Cardiac septum (tissue), 1 donor: ENCODE measurements at regions not wholly inside any gene's neighbourhood (a gene's known extent, or its start where the extent isn't known, plus 50 kb on each side); places are given as distances from the start of the nearest gene placed in this dataset.
"Not testable (repeated sequence)": the region's sequence is repeated elsewhere in the genome, so short reads cannot be mapped to it uniquely, and the experiment has no call there.

ENCODE experiments used
- DNase-seq: peaks from one replicate; pipeline ENCODE4 v3.0.0-alpha.2; 2020; ENCODE audit warnings: low spot score
- intact Hi-C: fragments of 100-400 bp; cut with DNase I; formaldehyde crosslinking; loops from one replicate; pipeline ENCODE4 v1.14.0; 2022
- donor health status: DM: no; HTN: no; CAD: no.

DNA sequence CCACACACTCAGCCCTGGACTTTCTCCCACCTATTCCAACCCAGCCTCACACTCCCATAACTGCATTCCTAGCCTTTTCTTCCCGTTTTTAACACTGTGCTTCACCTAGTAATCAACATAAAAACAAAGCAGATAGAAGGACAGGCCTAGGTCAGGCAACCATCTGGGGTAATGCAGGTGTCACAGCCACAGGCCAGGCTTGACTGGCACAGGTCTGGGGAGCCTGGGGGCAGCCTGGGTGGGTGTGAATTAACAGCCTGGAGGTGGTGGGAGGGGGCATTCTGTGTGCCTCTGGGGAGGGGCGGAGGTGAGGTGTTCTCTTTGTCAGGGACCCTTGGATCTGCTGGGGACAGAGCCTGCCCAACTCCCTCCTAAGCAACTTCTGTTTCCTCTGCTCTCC is 332.6 kb downstream of the BCL2L11 start:
- intact Hi-C loops: loop anchor here (10.0 kb wide), 1 partner anchor 339 kb away; no protein-coding TSS in a partner anchor
- not testable (repeated sequence) for DNase-seq

DNA sequence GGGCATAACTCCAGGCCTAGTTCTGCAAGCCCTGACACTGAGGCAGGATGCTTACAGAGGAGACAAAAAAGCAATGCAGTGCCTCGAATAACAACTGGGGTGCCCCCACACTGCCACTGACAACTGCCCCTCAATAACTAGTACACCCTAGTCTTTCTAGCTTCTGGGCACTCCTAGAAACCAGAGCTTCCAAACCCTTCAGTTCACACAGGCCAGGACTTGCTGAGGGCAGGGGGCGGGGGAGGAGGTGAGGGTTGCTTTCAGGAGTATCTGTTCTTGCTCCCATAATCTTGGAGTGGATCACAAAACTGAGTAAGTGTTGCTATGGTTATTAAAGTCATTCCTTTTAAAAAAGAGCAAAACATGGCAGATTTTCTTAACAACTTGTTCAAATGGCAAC is 333.1 kb downstream of the BCL2L11 start:
- intact Hi-C loops: loop anchor here (10.0 kb wide), 1 partner anchor 339 kb away; no protein-coding TSS in a partner anchor
- DNase-seq: not testable (repeated sequence)

DNA sequence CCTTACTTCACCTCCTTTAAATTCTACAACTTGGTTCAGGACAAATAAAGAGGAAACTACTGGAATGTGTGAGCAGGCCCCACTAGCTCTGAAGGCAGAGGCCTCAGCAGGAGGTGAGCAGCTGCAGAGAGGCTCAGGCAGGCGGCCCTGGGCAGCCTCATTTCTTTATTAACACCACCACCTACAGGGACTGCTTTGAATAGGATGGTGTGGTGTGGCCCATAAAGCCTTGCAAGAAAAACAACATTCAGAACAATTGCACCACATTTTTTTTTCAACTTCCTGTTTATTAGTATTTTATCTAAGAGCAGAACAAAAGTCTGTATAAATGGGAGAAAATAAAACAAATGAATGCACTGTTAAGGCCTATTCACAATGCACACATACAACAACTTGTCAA is 333.7 kb downstream of the BCL2L11 start:
- intact Hi-C loops: loop anchor here (10.0 kb wide), 1 partner anchor 340 kb away; no protein-coding TSS in a partner anchor
- DNase-seq: not testable (repeated sequence)

DNA sequence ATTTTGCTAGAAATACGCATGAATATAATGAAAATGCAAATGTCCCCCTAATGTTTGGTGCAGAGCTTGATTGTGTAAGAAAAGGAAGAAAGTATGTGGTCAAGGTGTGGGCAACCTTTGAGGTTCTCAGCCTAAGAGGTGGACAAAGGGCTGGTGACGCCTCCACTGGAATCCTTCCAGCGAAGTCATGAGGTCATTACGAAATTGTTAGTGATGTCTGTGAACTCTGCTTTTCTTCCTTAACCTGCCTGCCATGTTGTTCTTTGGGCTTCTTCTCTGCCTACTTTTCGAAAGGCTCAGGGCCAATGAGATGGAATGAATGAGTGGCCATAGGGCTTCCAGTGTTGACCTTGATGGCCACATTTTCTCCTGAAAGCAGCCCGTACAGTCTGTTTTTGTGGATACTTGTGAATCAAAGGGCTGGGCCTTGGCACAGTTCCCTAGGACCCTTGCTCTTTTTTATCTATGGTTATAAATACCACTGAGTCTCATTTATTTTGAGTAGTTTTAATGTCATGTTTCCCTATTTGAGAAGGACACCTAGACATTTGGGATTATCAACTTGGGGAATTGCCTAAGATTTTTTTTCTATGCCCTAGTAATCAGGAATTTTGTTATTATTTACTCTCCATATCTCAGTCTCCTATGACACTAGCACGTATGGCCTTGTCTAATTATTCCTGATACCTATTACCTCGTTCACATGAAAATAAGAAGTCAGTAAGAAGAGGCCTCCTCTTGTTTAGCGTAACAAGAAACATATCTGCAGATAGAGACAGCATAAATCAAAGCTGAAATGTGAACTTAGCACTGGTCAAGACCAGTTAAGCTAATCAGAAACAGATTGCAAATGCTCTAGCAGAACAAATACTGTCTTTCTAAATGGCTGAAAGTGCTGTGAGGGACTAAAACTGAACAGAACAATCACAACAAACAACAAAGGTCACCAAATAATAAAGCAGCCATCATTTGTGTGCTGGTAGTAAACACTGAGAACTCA is 334.6 kb downstream of the BCL2L11 start:
- not testable (repeated sequence) for DNase-seq
- intact Hi-C loops: loop anchor here (10.0 kb wide), 1 partner anchor 341 kb away; no protein-coding TSS in a partner anchor

DNA sequence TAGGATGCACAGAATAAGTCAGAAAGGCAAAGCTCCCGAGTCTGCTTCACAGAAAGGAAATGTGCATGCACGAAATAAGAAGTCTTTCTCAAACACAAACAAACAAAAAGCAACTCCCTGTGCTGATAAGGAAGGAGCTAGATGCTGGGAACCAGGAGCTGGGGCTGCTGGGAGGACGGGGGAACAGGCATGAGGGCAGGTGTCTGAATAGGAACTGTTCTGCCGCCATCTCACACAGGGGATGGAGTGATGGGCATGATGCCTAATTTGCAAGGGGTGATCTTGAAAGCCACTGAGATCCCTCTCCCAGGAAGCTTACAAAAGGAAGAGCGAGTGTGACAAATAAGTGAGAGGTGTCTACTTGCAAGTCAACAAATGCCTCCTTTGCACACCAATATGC is 336.5 kb downstream of the BCL2L11 start:
- intact Hi-C loops: loop anchor here (10.0 kb wide), 1 partner anchor 342 kb away; no protein-coding TSS in a partner anchor
- DNase-seq: not testable (repeated sequence)

DNA sequence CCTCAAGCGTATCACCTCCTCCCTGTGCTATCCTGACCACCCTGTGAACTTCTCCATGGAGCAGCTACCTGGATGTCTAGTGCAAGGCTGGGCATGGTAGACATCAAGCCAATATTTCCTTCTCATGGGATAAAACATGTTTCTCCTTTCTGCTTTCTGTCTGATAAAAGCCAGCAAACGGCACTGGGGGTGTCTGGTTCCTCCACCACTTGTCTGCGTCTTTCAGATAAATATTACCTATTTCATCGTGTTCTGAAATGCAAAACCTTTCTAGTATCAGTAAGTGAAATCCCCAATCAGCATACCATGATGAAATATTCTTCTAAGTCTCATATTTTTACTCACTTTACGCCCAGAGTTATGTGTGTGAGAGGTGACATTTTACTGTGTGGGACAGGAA is 340.2 kb downstream of the BCL2L11 start:
- DNase-seq, intact Hi-C loops: not testable (repeated sequence)

DNA sequence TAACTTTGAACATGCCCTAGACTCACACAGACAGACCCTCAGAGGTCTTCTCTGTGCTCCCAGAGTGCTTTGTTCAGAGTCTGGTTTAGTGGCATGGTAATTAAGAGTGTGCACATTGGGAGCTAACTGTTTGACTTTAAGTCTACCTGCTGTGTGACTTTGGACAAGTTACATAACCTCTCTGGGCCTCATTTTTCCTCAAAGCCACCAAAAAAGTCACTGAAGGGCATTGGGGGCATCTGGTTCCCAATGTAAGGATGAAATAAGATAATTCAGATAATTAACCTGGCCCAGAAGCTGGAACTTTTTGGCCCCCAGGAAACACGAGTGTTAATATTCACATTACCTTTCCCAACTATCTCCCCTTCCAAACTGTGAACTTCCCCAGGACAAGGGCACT is 341.1 kb downstream of the BCL2L11 start:
- intact Hi-C loops, DNase-seq: not testable (repeated sequence)

DNA sequence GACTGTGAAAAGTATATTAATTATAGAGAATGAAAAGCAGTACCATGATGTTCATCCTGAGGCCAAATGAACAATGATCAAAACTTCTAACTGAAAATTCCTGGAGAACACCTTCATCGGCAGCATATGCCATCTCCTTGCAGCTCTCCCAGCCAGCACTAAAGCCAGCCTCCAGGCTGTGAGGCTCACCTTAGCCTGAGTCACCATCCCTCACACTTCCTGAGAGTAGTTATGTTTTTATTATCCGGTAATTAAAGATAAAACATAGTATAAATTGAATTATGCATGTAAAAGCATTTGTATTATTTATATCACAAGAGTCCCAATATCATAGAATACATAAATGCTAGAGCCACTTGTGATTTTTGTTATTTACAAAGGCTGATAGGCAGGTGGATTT is 341.9 kb downstream of the BCL2L11 start:
- DNase-seq, intact Hi-C loops: not testable (repeated sequence)

DNA sequence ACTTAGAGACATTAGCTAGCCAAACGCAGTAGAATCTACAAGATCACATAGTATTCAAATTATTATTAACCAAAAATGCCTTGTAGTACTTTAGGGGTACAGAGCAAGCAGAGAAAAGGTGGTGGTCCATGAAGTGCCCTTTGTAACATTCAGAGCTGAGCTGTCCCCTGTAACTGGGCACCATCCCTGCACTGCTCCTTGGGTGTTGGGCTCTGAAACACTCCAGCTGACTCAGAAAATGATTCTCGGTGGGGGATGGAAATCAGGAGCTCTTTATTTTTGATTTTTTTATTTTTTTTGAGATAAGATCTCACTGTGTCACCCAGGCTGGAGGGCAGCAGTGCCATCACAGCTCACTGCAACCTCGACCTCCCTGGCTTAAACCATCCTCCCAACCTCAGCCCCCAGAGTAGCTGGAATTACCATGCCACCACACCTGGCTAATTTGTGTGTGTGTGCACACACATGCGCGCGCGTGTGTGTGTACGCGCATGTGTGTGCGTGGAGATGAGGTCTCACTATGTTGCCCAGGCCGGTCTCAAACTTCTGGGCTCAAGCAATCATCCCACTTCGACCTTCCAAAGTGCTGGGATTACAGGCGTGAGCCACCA is 342.6 kb downstream of the BCL2L11 start:
- DNase-seq, intact Hi-C loops: not testable (repeated sequence)

DNA sequence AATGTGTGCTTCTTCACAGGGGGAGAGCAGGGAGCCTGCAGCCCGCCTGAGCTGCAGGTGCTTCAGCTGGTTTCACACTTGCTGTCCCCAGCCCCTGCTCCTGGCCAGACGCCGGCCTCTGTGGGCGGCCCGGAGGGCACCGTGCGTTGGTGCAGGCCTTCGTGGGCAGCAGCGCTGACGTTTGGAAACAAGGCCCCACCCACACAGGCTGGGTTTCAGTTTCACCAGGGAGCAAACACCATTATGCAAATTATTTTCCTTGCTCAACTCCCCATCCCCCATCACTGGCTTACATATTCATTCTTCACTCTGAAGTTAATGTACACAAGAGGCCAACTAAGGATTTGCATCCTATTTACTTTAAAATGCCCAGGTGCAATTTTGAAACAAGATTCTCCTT is 343.2 kb downstream of the BCL2L11 start:
- intact Hi-C loops, DNase-seq: not testable (repeated sequence)

DNA sequence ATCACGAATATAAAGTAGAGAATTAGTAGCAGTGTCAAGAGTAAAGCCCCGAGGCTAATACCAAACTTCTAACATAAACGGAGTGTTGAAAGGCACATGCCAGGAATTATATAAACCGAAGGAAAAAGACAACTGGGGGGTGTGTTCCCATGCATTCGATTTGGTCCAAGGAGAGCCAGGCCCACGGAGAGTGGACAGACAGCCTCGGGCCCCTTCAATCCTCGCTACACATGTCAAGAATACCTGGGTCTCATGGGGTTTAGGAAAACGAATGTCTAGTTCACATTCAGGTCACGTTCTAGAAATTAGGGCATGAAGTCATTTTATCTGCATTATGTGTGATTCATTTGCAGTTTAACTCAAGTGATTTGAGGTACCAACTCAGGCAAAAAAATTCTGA is 343.7 kb downstream of the BCL2L11 start:
- DNase-seq, intact Hi-C loops: not testable (repeated sequence)

DNA sequence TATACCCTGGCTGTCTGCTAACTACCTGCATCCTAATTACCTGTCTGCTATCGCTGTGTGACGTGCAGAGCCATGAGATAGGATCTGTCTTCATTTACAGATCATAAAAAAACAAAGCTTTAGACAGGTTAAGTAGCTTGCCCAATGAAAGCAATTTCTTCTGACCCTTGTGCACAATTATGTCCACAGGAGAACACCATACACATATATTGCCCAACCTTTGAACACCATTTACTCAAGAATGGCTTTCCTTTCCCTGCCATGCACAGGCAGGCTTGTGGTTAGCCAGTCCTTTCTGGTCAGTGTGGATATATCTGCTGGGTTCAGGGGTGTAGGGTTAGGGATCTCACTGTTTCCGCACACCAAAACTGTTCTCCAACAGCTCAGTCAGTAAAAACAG is 344.8 kb downstream of the BCL2L11 start:
- intact Hi-C loops, DNase-seq: not testable (repeated sequence)

DNA sequence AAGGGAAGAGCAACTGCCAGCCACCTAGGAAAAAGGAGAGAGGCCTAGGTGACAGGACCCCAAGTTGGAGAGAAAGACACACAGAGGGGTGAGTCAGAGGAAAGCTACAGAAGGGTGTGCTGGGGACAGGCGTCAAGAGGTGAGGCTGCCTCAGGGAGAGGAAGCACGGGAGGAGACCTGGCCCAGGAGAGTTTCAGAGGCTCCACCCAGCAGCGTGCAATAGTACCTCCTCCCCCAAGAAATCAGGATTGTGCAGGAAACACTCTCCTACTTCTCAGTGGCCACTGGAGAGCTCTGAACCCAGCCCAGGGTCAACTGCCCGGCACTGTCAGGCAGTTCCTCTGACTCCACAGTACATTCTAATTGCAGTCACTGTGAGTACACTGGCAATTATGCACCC is 346.0 kb downstream of the BCL2L11 start:
- intact Hi-C loops, DNase-seq: not testable (repeated sequence)

DNA sequence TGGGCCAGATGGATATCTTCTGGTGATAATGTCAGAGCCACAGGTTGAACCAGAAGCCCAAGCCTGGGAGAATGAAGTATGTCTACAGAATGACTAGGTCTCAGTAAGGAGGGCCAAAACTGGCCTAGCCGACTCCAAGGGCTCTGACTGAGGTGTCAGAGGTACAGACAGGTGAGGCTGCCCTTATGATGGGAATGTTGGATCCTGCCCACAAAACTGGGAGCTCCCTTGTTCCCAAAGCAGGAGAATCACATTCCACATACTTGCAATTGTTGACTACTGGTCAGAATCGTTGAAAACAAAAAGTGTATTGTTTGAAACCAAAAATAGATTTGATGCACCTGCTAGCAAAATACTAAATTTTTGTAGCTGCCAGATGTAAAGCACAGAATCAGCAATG is 350.2 kb downstream of the BCL2L11 start:
- intact Hi-C loops, DNase-seq: not testable (repeated sequence)

DNA sequence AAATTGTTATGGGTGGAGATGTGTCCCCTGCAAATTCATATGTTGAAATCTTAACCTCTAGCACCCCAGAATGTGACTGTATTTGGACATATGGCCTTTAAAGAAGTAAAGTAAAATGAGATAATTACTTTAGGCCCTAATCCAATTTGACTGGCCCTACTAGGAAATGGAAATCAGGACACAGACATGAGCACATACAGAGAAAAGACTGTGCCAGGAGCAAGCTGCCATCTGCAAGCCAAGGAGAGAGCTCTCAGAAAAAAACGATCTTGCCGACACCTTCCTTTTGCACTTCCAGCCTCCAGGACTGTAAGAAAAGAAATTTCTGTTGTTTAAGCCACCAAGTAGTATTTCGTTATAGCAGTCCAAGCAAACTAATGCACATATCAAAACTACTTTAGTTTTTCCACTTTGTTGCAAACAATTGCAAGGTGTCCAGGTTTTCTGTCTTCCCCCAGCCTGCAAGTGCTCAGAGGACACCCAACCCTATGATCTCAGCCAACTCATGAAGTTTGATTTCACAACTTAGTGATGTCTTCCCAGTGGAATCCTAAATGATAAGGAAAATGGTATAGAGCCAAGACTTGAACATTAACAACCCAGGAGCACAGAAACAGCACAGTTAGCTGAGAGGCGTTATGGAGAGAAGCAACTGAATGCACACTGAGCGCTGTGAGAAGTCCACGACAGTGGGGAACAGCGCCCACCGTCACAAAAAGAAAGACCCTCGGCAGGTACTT is 351.2 kb downstream of the BCL2L11 start:
- DNase-seq, intact Hi-C loops: not testable (repeated sequence)

DNA sequence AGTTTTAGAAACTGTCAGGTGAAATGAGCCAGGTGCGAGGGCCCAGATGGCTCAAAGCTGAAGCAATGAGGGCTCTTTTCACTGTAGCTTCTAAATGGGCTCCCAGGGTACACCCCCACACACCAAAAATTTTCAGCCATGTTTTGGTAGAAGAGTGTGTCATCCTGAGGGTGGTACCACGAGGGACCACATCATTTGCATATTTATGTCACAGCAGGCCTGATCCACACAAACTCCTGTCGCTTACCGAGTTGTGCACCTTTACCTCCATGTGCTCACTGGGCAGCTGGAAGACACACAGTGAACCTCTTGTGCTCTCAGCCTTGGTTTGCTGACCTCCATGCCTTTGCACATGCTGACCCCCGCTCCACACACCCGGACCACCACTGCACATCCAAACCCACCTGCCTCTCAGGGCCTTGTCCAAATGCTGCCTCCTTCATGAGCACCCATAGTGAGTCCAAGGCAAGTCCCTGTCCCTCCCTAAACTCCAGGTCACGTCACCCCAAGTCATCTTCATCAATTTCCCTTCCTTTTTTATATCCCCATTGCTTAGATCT is 352.2 kb downstream of the BCL2L11 start:
- intact Hi-C loops: not testable (repeated sequence)

DNA sequence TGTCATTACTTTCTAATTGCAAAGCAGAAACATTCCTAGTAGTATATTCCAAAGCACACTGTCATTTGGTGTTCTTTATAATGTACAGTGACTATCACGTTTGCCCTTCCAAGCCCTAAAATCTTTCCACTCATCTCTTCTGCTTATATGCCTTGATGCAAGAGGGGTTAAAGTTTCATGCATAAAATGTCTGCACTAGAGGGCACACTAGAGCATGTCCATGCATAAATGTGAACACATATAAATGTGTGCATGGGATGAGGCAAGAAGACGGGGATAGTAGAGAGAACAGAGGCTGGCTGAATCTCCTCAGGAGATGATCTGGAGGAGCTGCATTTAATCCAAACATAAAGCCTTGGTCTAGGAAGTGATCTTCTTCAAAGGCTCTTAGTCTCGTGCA is 352.8 kb downstream of the BCL2L11 start:
- DNase-seq, intact Hi-C loops: not testable (repeated sequence)

More for the DNA sequence above, 352.2 kb downstream of the BCL2L11 start:
- not testable (repeated sequence) for DNase-seq

DNA sequence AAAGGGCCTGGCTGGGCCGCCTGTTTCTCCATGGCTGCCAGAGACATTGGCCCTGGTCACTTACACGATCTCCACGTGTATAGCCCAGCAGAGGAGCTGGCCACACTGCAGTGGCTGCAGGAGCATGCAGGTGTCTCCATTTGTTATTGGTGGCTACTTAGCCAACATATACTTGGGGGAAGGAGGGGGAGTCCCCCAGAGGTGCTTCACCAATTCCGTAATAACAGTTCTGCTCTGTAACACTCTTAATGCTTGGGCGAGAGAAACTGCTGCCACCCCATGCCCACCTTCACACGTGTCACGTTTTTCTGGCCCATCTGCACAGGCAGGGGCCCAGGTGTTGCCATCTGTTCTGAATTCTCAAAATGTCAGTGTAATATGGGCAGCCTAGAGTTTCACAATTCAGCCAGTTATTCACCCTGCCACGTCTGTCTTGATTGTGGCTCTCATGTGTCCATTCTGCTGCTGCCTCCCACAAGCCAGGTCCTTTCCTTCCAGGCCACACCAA is 353.5 kb downstream of the BCL2L11 start:
- DNase-seq, intact Hi-C loops: not testable (repeated sequence)

DNA sequence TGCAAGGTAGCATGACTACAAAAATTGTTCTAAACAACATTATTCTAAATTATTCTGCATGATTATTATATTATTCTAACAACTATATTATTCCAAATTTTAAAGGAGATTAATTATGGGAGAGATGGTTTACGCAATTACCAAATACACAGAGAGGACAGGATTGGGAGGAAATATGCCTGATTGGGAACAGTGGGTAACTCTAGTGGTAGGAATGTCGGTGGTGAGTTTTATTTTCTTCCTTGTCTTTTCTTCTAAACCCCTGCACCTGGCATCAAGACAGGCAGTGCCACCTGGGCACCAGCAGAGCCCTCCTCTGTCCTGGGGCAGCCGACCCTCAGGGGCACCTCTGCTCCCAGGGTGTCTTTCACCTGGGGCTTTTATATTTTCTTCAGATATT is 357.6 kb downstream of the BCL2L11 start:
- intact Hi-C loops, DNase-seq: not testable (repeated sequence)
